Transverse colon (tissue), 4 donors: ENCODE measurements at regions not wholly inside any gene's neighbourhood (a gene's known extent, or its start where the extent isn't known, plus 50 kb on each side); places are given as distances from the start of the nearest gene placed in this dataset.

ENCODE experiments used
- CTCF ChIP-seq, 5 experiments: fragments of 200-600 bp in 3 of 5; fragments of 450-650 bp in 2 of 5; sonication (generic) in 3 of 5; IDR thresholded peaks; 1 replicate in 2 of 5; 2 replicates in 3 of 5; pipeline ENCODE4 v1.5.1; 2016 to 2017; ENCODE audit warnings: antibody characterized with exemption in 5 of 5, inconsistent platforms in 3 of 5, mild to moderate bottlenecking in 2 of 5, moderate library complexity in 1 of 5
- POLR2AphosphoS5 ChIP-seq, 3 donors: sonication (generic); formaldehyde crosslinking; IDR thresholded peaks; one replicate each; pipeline ENCODE4 v1.6.1; 2016; ENCODE audit warnings: antibody characterized with exemption in 3 of 3

GRCh38 chr10:56973766-56974165, 612.7 kb upstream of the ZWINT start:
- TF ChIP-seq POLR2AphosphoS5 (IDR thresholded peaks at IDR 0.05), result no peak
- no peak for TF ChIP-seq CTCF (IDR thresholded peaks at IDR 0.05)
